H4 (cell line): ENCODE measurements at regions not wholly inside any gene's neighbourhood (a gene's known extent, or its start where the extent isn't known, plus 50 kb on each side); places are given as distances from the start of the nearest gene placed in this dataset.

Experiments used
- DNase-seq: peaks from one replicate; pipeline ENCODE4 v3.0.0-alpha.2; 2015; ENCODE audit warnings: low spot score

GRCh38 chr2:14330884-14331283 is 301.6 kb upstream of the LRATD1 start:
- no peak for DNase-seq

GRCh38 chr2:14336759-14337382 is 295.6 kb upstream of the LRATD1 start:
- no peak for DNase-seq

- DNase-seq, result no peak
Measured at GRCh38 chr2:14340703-14341102, 291.8 kb upstream of the LRATD1 start.

GRCh38 chr2:14342313-14342712 is 290.2 kb upstream of the LRATD1 start:
- no peak for DNase-seq

GRCh38 chr2:14344355-14344754 is 288.2 kb upstream of the LRATD1 start:
- no peak for DNase-seq

- DNase-seq, result no peak
Measured at GRCh38 chr2:14348247-14348646, 284.3 kb upstream of the LRATD1 start.

- DNase-seq, result no peak
Measured at GRCh38 chr2:14350856-14351255, 281.7 kb upstream of the LRATD1 start.

- no peak for DNase-seq
Measured at GRCh38 chr2:14352067-14352466, 280.4 kb upstream of the LRATD1 start.

- DNase-seq, result no peak
Measured at GRCh38 chr2:14354231-14354630, 278.3 kb upstream of the LRATD1 start.

GRCh38 chr2:14355102-14355501 is 277.4 kb upstream of the LRATD1 start:
- no peak for DNase-seq

GRCh38 chr2:14358339-14358738 is 274.2 kb upstream of the LRATD1 start:
- no peak for DNase-seq

GRCh38 chr2:14358774-14359173 is 273.7 kb upstream of the LRATD1 start:
- no peak for DNase-seq

GRCh38 chr2:14363137-14363536 is 269.4 kb upstream of the LRATD1 start:
- DNase-seq, result no peak

GRCh38 chr2:14363976-14364375 is 268.5 kb upstream of the LRATD1 start:
- DNase-seq, result no peak

GRCh38 chr2:14364471-14364870 is 268.0 kb upstream of the LRATD1 start:
- DNase-seq, result no peak

GRCh38 chr2:14385043-14385442 is 247.5 kb upstream of the LRATD1 start:
- DNase-seq, result no peak

GRCh38 chr2:14387332-14387731 is 245.2 kb upstream of the LRATD1 start:
- no peak for DNase-seq

GRCh38 chr2:14388724-14389123 is 243.8 kb upstream of the LRATD1 start:
- no peak for DNase-seq

- no peak for DNase-seq
Measured at GRCh38 chr2:14396533-14397083, 235.9 kb upstream of the LRATD1 start.

- no peak for DNase-seq
Measured at GRCh38 chr2:14398641-14399040, 233.9 kb upstream of the LRATD1 start.

- no peak for DNase-seq
Measured at GRCh38 chr2:14401873-14402272, 230.6 kb upstream of the LRATD1 start.

- no peak for DNase-seq
Measured at GRCh38 chr2:14408695-14409094, 223.8 kb upstream of the LRATD1 start.

- DNase-seq, result no peak
Measured at GRCh38 chr2:14417551-14417950, 215.0 kb upstream of the LRATD1 start.

GRCh38 chr2:14418115-14418514 is 214.4 kb upstream of the LRATD1 start:
- no peak for DNase-seq
